ENCODE measurements at regions not wholly inside any gene's neighbourhood (a gene's known extent, or its start where the extent isn't known, plus 50 kb on each side); places are given as distances from the start of the nearest gene placed in this dataset.

DNA sequence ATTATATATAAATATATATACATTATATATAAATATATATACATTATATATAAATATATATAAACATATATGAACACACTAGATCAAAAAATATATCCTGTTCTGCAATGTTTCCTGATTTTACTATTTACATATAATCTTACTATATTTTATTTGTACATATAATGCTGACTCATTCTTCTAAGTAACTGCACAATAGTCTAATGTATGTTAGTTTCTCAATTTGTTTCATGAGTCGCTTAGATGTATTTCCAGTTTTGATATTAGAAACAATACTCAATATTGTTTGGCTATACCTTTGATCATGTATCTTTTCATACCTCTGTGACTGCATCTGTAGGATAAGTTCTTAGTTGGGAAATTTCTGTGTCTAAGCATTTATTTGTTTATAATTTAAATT lies 669.9 kb upstream of the CCDC54 start:
- no peak overlapping the region for H3K9ac ChIP-seq (ENCODE audit: low read length)
- no peaks in the 10 kb centered on the region for H3K4me1 ChIP-seq (ENCODE audit: low read length)
- TF ChIP-seq, protein P1, sequence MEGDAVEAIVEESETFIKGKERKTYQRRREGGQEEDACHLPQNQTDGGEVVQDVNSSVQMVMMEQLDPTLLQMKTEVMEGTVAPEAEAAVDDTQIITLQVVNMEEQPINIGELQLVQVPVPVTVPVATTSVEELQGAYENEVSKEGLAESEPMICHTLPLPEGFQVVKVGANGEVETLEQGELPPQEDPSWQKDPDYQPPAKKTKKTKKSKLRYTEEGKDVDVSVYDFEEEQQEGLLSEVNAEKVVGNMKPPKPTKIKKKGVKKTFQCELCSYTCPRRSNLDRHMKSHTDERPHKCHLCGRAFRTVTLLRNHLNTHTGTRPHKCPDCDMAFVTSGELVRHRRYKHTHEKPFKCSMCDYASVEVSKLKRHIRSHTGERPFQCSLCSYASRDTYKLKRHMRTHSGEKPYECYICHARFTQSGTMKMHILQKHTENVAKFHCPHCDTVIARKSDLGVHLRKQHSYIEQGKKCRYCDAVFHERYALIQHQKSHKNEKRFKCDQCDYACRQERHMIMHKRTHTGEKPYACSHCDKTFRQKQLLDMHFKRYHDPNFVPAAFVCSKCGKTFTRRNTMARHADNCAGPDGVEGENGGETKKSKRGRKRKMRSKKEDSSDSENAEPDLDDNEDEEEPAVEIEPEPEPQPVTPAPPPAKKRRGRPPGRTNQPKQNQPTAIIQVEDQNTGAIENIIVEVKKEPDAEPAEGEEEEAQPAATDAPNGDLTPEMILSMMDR (IDR thresholded peaks at IDR 0.05; ENCODE audit: low read depth, low read length) = no peak
- TF ChIP-seq EZH2phosphoT487 (IDR thresholded peaks at IDR 0.05; ENCODE audit: low read depth) = no peak
- no peaks in the 10 kb centered on the region for H3K9me3 ChIP-seq (ENCODE audit: insufficient read depth, low read length)
- no peak overlapping the region for H3K4me2 ChIP-seq (ENCODE audit: low read length)
- H4K20me1 ChIP-seq (ENCODE audit: insufficient read depth, low read length) = no peaks in the 10 kb centered on the region
- no peak overlapping the region for H3K27ac ChIP-seq (ENCODE audit: low read length)
- H3K79me2 ChIP-seq (ENCODE audit: low read length) = no peaks in the 10 kb centered on the region
- no peak overlapping the region for H2AFZ ChIP-seq (ENCODE audit: low read depth, low read length)
- H3K4me3 ChIP-seq (ENCODE audit: low read length) = no peak overlapping the region
- no peaks in the 10 kb centered on the region for H3K36me3 ChIP-seq (replicated peaks; ENCODE audit: low read depth, low read length)
- H3K27me3 ChIP-seq (ENCODE audit: low read depth, low read length) = no peaks in the 10 kb centered on the region

DNA sequence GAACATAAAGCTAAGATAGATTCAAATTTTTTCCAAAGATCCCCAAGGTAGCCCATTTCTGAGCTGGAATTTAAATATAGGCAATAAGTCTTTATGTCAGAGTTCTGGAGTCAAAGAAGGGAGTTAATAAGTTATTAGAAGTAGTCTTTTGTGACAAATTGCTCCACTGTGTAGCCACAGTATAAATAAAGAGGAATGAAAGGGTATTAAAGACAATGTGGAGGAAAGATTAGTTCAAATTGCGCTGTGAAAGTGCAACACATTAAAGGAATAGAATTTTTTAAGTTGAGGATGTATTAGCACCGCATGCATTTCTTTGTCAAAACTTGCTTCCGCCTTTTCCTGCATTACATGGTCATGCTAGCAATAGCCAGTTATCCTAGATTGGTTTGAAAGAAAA lies 666.6 kb upstream of the CCDC54 start:
- TF ChIP-seq, protein P1 (IDR thresholded peaks at IDR 0.05; ENCODE audit: low read depth, low read length) = no peak
- no peak for TF ChIP-seq EZH2phosphoT487 (IDR thresholded peaks at IDR 0.05; ENCODE audit: low read depth)
- no peaks in the 10 kb centered on the region for H3K9me3 ChIP-seq (ENCODE audit: insufficient read depth, low read length)
- no peaks in the 10 kb centered on the region for H3K27me3 ChIP-seq (ENCODE audit: low read depth, low read length)
- no peak overlapping the region for H3K4me2 ChIP-seq (ENCODE audit: low read length)
- no peaks in the 10 kb centered on the region for H3K4me1 ChIP-seq (ENCODE audit: low read length)
- H3K4me3 ChIP-seq (ENCODE audit: low read length) = no peak overlapping the region
- H3K36me3 ChIP-seq (replicated peaks; ENCODE audit: low read depth, low read length) = no peaks in the 10 kb centered on the region
- H4K20me1 ChIP-seq (ENCODE audit: insufficient read depth, low read length) = no peaks in the 10 kb centered on the region
- H3K27ac ChIP-seq (ENCODE audit: low read length) = no peak overlapping the region
- no peaks in the 10 kb centered on the region for H3K79me2 ChIP-seq (ENCODE audit: low read length)
- no peak overlapping the region for H3K9ac ChIP-seq (ENCODE audit: low read length)
- H2AFZ ChIP-seq (ENCODE audit: low read depth, low read length) = no peak overlapping the region

DNA sequence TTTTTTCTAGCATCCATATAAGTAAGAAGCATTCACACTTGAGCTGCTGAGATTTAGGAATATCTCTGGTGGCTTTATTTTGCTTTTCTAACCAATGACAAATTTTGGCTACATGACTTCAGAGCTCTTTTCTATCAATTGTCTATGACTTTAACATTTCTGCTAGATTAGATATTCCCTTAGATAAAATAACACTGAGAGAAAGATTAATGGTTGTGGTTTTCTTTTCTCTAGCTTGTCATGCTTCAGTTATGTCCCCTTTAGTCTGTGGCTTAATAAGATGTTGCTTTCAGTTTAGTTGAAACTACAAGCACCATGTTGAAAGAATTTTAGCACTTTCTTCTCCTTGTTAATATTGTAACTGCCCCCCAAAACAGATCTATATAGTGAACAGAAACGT lies 665.6 kb upstream of the CCDC54 start:
- Histone ChIP-seq H3K9ac (ENCODE audit: low read length) (no peak overlapping the region), H3K27ac (ENCODE audit: low read length) (no peak overlapping the region), H3K4me1 (ENCODE audit: low read length) (no peaks in the 10 kb centered on the region), H3K4me3 (ENCODE audit: low read length) (no peak overlapping the region), H3K36me3 (replicated peaks; ENCODE audit: low read depth, low read length) (no peaks in the 10 kb centered on the region), H2AFZ (ENCODE audit: low read depth, low read length) (no peak overlapping the region), H3K4me2 (ENCODE audit: low read length) (no peak overlapping the region), H3K9me3 (ENCODE audit: insufficient read depth, low read length) (no peaks in the 10 kb centered on the region), H3K79me2 (ENCODE audit: low read length) (no peaks in the 10 kb centered on the region), H4K20me1 (ENCODE audit: insufficient read depth, low read length) (no peaks in the 10 kb centered on the region), H3K27me3 (ENCODE audit: low read depth, low read length) (no peaks in the 10 kb centered on the region)
- TF ChIP-seq, protein P1 (IDR thresholded peaks at IDR 0.05; ENCODE audit: low read depth, low read length) = no peak
- TF ChIP-seq EZH2phosphoT487 (IDR thresholded peaks at IDR 0.05; ENCODE audit: low read depth) = no peak

DNA sequence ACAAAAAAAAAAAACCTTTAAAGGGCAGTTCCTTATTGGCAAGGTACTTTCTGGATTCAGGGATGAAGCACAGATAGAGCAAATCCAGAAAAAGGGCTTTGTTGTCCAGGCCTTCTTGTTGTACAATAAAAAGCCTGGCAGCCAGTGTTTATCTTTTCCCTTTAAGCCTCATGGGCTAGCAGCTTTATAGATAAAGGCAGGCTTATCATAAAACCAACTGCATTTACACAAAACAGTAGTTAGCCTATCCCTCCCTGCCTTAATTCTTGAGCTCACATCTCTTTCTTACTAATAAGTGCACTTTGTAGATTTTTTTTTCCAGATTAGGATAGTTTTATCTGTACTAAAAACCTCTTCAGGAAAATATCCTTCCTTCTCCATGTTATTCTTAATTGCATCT lies 662.8 kb upstream of the CCDC54 start:
- Histone ChIP-seq H3K27ac (ENCODE audit: low read length) (no peak overlapping the region), H3K4me2 (ENCODE audit: low read length) (no peak overlapping the region), H3K4me1 (ENCODE audit: low read length) (no peaks in the 10 kb centered on the region), H3K9me3 (ENCODE audit: insufficient read depth, low read length) (no peaks in the 10 kb centered on the region), H4K20me1 (ENCODE audit: insufficient read depth, low read length) (no peaks in the 10 kb centered on the region), H3K27me3 (ENCODE audit: low read depth, low read length) (no peaks in the 10 kb centered on the region), H3K79me2 (ENCODE audit: low read length) (no peaks in the 10 kb centered on the region), H3K36me3 (replicated peaks; ENCODE audit: low read depth, low read length) (no peaks in the 10 kb centered on the region), H3K4me3 (ENCODE audit: low read length) (no peak overlapping the region), H2AFZ (ENCODE audit: low read depth, low read length) (no peak overlapping the region), H3K9ac (ENCODE audit: low read length) (no peak overlapping the region)
- no peak for TF ChIP-seq EZH2phosphoT487 (IDR thresholded peaks at IDR 0.05; ENCODE audit: low read depth)
- TF ChIP-seq, protein P1 (IDR thresholded peaks at IDR 0.05; ENCODE audit: low read depth, low read length) = no peak
